SIG-M5 (cell line): ENCODE measurements at regions not wholly inside any gene's neighbourhood (a gene's known extent, or its start where the extent isn't known, plus 50 kb on each side); places are given as distances from the start of the nearest gene placed in this dataset.

ENCODE experiments used
- DNase-seq: peaks from one replicate; lab custom pipeline; 2025; lab: John Stamatoyannopoulos, UW

GRCh38 chr1:157189096-157189495 is 50.9 kb upstream of the ETV3 start:
- no peak for DNase-seq
